K562 (cell line): ENCODE measurements at regions not wholly inside any gene's neighbourhood (a gene's known extent, or its start where the extent isn't known, plus 50 kb on each side); places are given as distances from the start of the nearest gene placed in this dataset.

Source experiments
- E2F1 ChIP-seq: sonication (generic); formaldehyde crosslinking; IDR thresholded peaks from 2 replicates; pipeline ENCODE4 v1.8.1; 2023; ENCODE audit warnings: mild to moderate bottlenecking, missing genetic modification reagents, moderate library complexity
- ELK1 ChIP-seq: sonication (generic); formaldehyde crosslinking; IDR thresholded peaks from 2 replicates; pipeline ENCODE4 v1.8.1; 2022; ENCODE audit warnings: missing genetic modification reagents
- ILK ChIP-seq: fragments of 450-650 bp; IDR thresholded peaks from 2 replicates; pipeline ENCODE4 v1.6.1; 2016; ENCODE audit warnings: missing genetic modification characterization, low read depth, mild to moderate bottlenecking, missing compliant biosample characterization, moderate library complexity, borderline replicate concordance
- PBX2 ChIP-seq, 2 experiments: IDR thresholded peaks in 1 of 2; conservative IDR thresholded peaks in 1 of 2; 2 replicates each; pipeline ENCODE4 v1.6.1; 2016; ENCODE audit warnings: low read depth in 2 of 2, mild to moderate bottlenecking in 1 of 2, missing compliant biosample characterization in 1 of 2, missing genetic modification characterization in 1 of 2, moderate library complexity in 1 of 2
- RAD21 ChIP-seq, 2 experiments: fragments of 250-450 bp in 1 of 2; fragments of 450-650 bp in 1 of 2; sonication (Bioruptor Pico) in 1 of 2; formaldehyde crosslinking in 1 of 2; IDR thresholded peaks in 1 of 2; conservative IDR thresholded peaks in 1 of 2; 2 replicates each; pipeline versions ENCODE4 v1.4.0 to v1.8.0; 2020 to 2022; ENCODE audit warnings: mild to moderate bottlenecking in 2 of 2, moderate library complexity in 1 of 2
- RFX1 ChIP-seq: fragments of 450-650 bp; IDR thresholded peaks from 2 replicates; pipeline ENCODE4 v1.6.1; 2016; ENCODE audit warnings: mild to moderate bottlenecking, moderate library complexity
- SAFB ChIP-seq: fragments of 200-400 bp; formaldehyde crosslinking; IDR thresholded peaks from 2 replicates; pipeline ENCODE4 v1.6.1; 2017; ENCODE audit warnings: low read depth, low read length, borderline replicate concordance
- THRAP3 ChIP-seq: fragments of 450-650 bp; IDR thresholded peaks from 2 replicates; pipeline ENCODE4 v1.6.1; 2016; ENCODE audit warnings: mild to moderate bottlenecking, inconsistent platforms, borderline replicate concordance
- ZBTB2 ChIP-seq: fragments of 450-650 bp; IDR thresholded peaks from 2 replicates; pipeline ENCODE4 v1.6.1; 2016; ENCODE audit warnings: antibody characterized with exemption

- no peak for TF ChIP-seq PBX2 (CRISPR knock-in tag; IDR thresholded peaks at IDR 0.05; ENCODE audit: low read depth)
- TF ChIP-seq PBX2 (tag; conservative IDR thresholded peaks at IDR 0.05; ENCODE audit: low read depth): no peak
- no peak for TF ChIP-seq ZBTB2
- no peak for TF ChIP-seq THRAP3
- no peak for TF ChIP-seq ELK1
- TF ChIP-seq SAFB: no peak
- no peak for TF ChIP-seq RFX1
- TF ChIP-seq E2F1 (CRISPR knock-in tag): no peak
- no peak for TF ChIP-seq ILK (tag)
- no peak for TF ChIP-seq RAD21 (CRISPR knock-in tag; conservative IDR thresholded peaks at IDR 0.05 in 1 of 2, IDR thresholded peaks at IDR 0.05 in 1 of 2)
Measured at GRCh38 chr7:24368161-24368560, 84.2 kb downstream of the NPY start (continued).
